ENCODE measurements at regions not wholly inside any gene's neighbourhood (a gene's known extent, or its start where the extent isn't known, plus 50 kb on each side); places are given as distances from the start of the nearest gene placed in this dataset.

DNA sequence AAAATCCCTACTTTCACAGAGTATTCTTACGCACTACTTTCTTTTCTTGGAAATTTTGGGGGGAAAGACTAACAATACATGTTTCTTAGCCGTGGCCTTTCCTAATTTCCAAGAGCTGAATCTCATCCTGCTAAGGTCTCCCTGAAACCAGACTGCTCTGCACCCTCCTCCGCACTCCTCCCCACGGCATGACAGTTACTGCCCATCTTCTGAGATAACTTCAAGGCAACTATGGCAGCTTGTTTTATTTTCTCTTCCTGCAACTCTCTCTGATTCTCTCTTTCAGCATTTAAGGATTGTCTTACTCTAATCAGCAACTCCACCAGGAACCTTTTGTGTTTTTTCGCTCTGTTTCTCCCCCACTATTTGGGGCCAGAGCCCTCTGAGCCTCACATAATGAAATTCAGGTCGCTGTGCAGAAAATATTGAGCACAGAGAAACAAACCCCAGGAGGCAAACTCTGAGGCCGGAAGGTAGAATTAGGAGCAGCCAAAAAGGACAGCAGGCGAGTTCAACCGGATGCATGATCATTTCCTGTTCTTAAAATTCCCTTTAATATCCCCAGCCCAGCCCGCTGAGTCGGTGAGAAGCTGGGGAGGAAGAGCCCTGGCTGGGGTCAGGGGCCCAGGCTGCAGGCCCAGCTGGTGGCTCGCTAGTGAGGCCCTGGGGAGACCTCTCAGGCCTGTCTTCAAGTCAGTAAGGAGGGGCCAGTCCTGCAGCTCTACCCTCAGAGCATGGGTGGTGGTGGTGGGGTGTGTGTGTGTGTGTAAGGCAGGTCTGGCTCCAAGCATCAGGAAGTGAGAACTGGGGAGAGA is 213.6 kb upstream of the S1PR3 start:
- TF ChIP-seq POLR2A (IDR thresholded peaks at IDR 0.05), result no peak
- TF ChIP-seq, protein P1, sequence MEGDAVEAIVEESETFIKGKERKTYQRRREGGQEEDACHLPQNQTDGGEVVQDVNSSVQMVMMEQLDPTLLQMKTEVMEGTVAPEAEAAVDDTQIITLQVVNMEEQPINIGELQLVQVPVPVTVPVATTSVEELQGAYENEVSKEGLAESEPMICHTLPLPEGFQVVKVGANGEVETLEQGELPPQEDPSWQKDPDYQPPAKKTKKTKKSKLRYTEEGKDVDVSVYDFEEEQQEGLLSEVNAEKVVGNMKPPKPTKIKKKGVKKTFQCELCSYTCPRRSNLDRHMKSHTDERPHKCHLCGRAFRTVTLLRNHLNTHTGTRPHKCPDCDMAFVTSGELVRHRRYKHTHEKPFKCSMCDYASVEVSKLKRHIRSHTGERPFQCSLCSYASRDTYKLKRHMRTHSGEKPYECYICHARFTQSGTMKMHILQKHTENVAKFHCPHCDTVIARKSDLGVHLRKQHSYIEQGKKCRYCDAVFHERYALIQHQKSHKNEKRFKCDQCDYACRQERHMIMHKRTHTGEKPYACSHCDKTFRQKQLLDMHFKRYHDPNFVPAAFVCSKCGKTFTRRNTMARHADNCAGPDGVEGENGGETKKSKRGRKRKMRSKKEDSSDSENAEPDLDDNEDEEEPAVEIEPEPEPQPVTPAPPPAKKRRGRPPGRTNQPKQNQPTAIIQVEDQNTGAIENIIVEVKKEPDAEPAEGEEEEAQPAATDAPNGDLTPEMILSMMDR (IDR thresholded peaks at IDR 0.05), result no peak
- intact Hi-C loops (cut with DNase I; ENCODE audit: low total_unique reads), result no loop called here
- peak in 1 of 2 donors; percentile 49 for DNase-seq (ENCODE audit: low spot score in 2 of 2)

DNA sequence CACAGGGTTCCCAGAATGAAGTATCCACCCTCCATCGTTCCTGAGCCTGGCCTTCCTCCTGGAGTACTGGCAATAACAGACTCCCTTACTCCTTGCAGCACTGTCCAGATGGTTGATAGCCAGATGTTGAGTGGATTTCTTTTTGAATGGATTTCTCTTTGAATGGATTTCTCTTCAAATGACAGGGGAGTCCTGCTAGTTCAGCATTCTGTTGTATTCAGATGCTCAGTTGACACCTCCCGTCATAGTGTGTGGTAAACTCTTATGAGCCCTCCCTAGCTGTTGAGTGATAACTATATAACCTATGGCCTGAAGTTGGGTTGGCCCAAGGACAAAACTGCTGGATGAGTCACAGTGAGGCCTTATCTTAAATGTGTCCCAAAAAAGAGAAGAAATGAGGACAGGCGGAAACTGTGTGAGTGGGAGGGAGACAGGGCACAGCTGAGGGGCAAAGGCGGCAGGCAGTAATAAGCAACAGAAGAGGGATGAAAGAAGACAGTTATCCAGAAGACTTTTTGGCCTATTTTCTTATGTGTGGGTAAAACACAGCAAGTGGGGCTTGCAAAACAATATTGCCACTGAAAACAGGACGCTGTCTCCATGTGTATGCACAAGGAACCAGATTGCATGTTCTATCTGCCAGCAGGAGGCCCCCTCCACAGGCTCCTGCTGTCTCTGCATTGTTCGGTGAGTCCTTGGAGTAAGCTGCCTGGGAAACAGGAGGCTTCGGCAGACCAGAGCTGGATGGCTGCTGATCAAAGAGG is 209.5 kb upstream of the S1PR3 start:
- 63 to 67% methylated on average over 7 of the region's 7 CpGs for WGBS, 2 donors
- intact Hi-C loops (cut with DNase I; ENCODE audit: low total_unique reads), result no loop called here
- peak in 1 of 2 donors; percentile 61 for DNase-seq (ENCODE audit: low spot score in 2 of 2)
- H3K4me3 ChIP-seq (ENCODE audit: low read depth, poor library complexity, severe bottlenecking), result no peak overlapping the region
- TF ChIP-seq POLR2A (IDR thresholded peaks at IDR 0.05), result no peak
- TF ChIP-seq, protein P1 (IDR thresholded peaks at IDR 0.05), result no peak

More for the DNA sequence above, 213.6 kb upstream of the S1PR3 start:
- WGBS, 2 donors, result 72 to 82% methylated on average over 12 of the region's 12 CpGs
- no peak overlapping the region for H3K4me3 ChIP-seq (ENCODE audit: low read depth, poor library complexity, severe bottlenecking)

DNA sequence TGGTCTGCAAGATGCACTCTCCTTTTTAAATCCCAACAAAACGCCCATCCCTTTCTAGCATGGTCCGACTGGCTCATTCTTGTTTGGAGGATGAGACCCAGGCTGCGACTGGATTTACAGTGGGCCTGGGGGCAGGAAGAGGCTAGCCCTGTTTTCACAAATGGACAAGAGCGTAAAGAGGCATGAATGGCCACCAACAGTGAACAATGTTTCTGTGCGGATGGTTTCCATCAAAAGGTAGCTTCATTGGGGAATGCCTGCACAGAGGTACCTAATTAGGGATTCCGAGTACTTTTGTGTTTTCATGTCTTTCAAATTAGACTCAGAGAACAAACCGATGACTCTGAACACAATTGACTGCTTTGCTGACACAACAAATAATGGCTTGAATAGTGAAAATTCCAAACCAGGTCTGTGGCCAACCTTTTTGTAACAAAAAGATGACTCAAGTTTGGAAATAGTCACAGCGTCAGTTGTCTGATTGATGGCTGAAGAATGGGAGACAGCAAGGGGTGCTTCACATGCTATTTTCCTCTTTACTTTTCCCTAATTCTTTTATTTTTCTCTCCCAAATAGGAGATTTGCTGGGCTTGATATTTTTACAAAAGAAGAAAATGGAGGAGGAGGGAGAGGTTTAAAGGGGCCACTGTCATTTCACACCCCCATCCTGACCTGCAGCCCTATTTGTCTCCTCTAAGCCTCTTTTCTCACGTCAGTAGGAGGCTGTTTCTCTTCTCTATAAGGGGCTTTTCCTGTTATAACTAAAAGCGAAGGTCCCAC is 208.1 kb upstream of the S1PR3 start:
- TF ChIP-seq, protein P1 (IDR thresholded peaks at IDR 0.05), result no peak
- no peak for TF ChIP-seq POLR2A (IDR thresholded peaks at IDR 0.05)
- peak in 1 of 2 donors; percentile 8 for DNase-seq (ENCODE audit: low spot score in 2 of 2)
- intact Hi-C loops (cut with DNase I; ENCODE audit: low total_unique reads), result no loop called here
- no peak overlapping the region for H3K4me3 ChIP-seq (ENCODE audit: low read depth, poor library complexity, severe bottlenecking)
- 83 to 86% methylated on average over 10 of the region's 10 CpGs for WGBS, 2 donors

GRCh38 chr9:88783711-88784083 is 207.6 kb upstream of the S1PR3 start:
- H3K4me3 ChIP-seq (ENCODE audit: low read depth, poor library complexity, severe bottlenecking), result no peak overlapping the region
- intact Hi-C loops (cut with DNase I; ENCODE audit: low total_unique reads), result no loop called here
- DNase-seq (ENCODE audit: low spot score in 2 of 2), result no peak
- 73 to 88% methylated on average over 4 of the region's 4 CpGs for WGBS, 2 donors
- TF ChIP-seq POLR2A (IDR thresholded peaks at IDR 0.05), result no peak
- TF ChIP-seq, protein P1 (IDR thresholded peaks at IDR 0.05), result no peak

DNA sequence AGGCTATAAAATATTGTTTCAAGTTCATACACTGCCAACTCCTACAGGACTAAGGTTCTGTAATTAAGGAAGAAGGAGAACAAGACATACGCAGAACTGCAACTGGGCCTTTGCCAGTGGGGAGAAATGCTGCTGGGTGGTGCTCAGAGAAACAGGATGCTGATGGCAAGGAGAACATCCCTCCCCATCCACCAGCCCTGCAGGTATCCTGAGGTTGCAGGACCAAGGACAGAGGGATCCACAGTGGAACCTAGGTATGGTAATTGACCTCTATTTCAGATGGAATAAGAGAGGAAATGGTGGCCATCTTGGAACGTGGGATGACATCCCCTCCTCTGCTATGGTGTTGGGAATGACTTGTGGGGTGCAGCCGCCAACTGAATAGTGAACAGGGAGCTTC is 206.3 kb upstream of the S1PR3 start:
- DNase-seq (ENCODE audit: low spot score in 2 of 2), result peak in 1 of 2 donors; percentile 49

More for the DNA sequence above, 206.3 kb upstream of the S1PR3 start:
- intact Hi-C loops (cut with DNase I; ENCODE audit: low total_unique reads), result no loop called here
- 78 to 89% methylated on average over 3 of the region's 3 CpGs for WGBS, 2 donors
- no peak for TF ChIP-seq POLR2A (IDR thresholded peaks at IDR 0.05)
- TF ChIP-seq, protein P1 (IDR thresholded peaks at IDR 0.05), result no peak
- H3K4me3 ChIP-seq (ENCODE audit: low read depth, poor library complexity, severe bottlenecking), result no peak overlapping the region

Data from lower leg skin (tissue), 4 donors.